Progenitor cell of endocrine pancreas (in vitro differentiated cells): ENCODE measurements at regions not wholly inside any gene's neighbourhood (a gene's known extent, or its start where the extent isn't known, plus 50 kb on each side); places are given as distances from the start of the nearest gene placed in this dataset.

Experiments
- DNase-seq: peaks from one replicate; pipeline ENCODE4 v3.0.0; 2021; ENCODE audit warnings: low spot score; ENCODE audit not compliant: unreplicated experiment
- H3K27ac Mint-ChIP-seq: 2 replicates; pipeline ENCODE4 v1.8.0; 2021; ENCODE audit warnings: mild to moderate bottlenecking, moderate library complexity, mixed read lengths
- H3K27me3 Mint-ChIP-seq: 2 replicates; pipeline ENCODE4 v1.8.0; 2021; ENCODE audit warnings: mixed read lengths
- H3K36me3 Mint-ChIP-seq: 2 replicates; pipeline ENCODE4 v1.8.0; 2022; ENCODE audit warnings: mixed read lengths; ENCODE audit not compliant: insufficient read depth
- H3K4me1 Mint-ChIP-seq: 2 replicates; pipeline ENCODE4 v1.8.0; 2021; ENCODE audit warnings: low read depth, mixed read lengths
- H3K4me3 Mint-ChIP-seq: 2 replicates; pipeline ENCODE4 v1.8.0; 2021; ENCODE audit warnings: low read depth, mild to moderate bottlenecking, moderate library complexity, mixed read lengths
- H3K9me3 Mint-ChIP-seq: 2 replicates; pipeline ENCODE4 v1.8.0; 2021; ENCODE audit warnings: low read depth, mixed read lengths
- TF ChIP-seq, protein P1 (sequence below): fragments of 200-600 bp; sonication (generic); IDR thresholded peaks from one replicate; pipeline ENCODE4 v1.5.0; 2021; ENCODE audit warnings: antibody characterized with exemption, mild to moderate bottlenecking; ENCODE audit not compliant: unreplicated experiment

- no peaks in the 10 kb centered on the region for H3K36me3 Mint-ChIP-seq
- peaks cover 2% of the 10 kb centered on the region for H3K4me1 Mint-ChIP-seq
- DNase-seq = no peak
- TF ChIP-seq, protein P1, sequence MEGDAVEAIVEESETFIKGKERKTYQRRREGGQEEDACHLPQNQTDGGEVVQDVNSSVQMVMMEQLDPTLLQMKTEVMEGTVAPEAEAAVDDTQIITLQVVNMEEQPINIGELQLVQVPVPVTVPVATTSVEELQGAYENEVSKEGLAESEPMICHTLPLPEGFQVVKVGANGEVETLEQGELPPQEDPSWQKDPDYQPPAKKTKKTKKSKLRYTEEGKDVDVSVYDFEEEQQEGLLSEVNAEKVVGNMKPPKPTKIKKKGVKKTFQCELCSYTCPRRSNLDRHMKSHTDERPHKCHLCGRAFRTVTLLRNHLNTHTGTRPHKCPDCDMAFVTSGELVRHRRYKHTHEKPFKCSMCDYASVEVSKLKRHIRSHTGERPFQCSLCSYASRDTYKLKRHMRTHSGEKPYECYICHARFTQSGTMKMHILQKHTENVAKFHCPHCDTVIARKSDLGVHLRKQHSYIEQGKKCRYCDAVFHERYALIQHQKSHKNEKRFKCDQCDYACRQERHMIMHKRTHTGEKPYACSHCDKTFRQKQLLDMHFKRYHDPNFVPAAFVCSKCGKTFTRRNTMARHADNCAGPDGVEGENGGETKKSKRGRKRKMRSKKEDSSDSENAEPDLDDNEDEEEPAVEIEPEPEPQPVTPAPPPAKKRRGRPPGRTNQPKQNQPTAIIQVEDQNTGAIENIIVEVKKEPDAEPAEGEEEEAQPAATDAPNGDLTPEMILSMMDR = no peak
- no peaks in the 10 kb centered on the region for H3K9me3 Mint-ChIP-seq
- H3K27me3 Mint-ChIP-seq = no peaks in the 10 kb centered on the region
- H3K27ac Mint-ChIP-seq = no peak overlapping the region
- H3K4me3 Mint-ChIP-seq = no peak overlapping the region
Observed at GRCh38 chr5:114702731-114703130, 340.9 kb downstream of the KCNN2 start.

GRCh38 chr5:114702136-114702535 lies 340.3 kb downstream of the KCNN2 start:
- Mint-ChIP-seq H3K9me3 (no peaks in the 10 kb centered on the region), H3K4me1 (peaks cover 2% of the 10 kb centered on the region), H3K4me3 (no peak overlapping the region), H3K27ac (peak overlapping the region; percentile 68), H3K27me3 (no peaks in the 10 kb centered on the region), H3K36me3 (no peaks in the 10 kb centered on the region)
- TF ChIP-seq, protein P1 = no peak
- no peak for DNase-seq

- Mint-ChIP-seq H3K36me3 (no peaks in the 10 kb centered on the region), H3K27me3 (no peaks in the 10 kb centered on the region), H3K4me3 (no peak overlapping the region), H3K4me1 (peaks cover 2% of the 10 kb centered on the region), H3K9me3 (no peaks in the 10 kb centered on the region), H3K27ac (no peak overlapping the region)
- TF ChIP-seq, protein P1 = no peak
- no peak for DNase-seq
Observed at GRCh38 chr5:114700823-114701222, 339.0 kb downstream of the KCNN2 start.

- Mint-ChIP-seq H3K27ac (no peak overlapping the region), H3K4me3 (no peak overlapping the region), H3K36me3 (no peaks in the 10 kb centered on the region), H3K4me1 (no peaks in the 10 kb centered on the region), H3K9me3 (peaks cover 6% of the 10 kb centered on the region), H3K27me3 (no peaks in the 10 kb centered on the region)
- TF ChIP-seq, protein P1 = no peak
- DNase-seq = no peak
Observed at GRCh38 chr5:114695292-114695904, 333.5 kb downstream of the KCNN2 start.

DNA sequence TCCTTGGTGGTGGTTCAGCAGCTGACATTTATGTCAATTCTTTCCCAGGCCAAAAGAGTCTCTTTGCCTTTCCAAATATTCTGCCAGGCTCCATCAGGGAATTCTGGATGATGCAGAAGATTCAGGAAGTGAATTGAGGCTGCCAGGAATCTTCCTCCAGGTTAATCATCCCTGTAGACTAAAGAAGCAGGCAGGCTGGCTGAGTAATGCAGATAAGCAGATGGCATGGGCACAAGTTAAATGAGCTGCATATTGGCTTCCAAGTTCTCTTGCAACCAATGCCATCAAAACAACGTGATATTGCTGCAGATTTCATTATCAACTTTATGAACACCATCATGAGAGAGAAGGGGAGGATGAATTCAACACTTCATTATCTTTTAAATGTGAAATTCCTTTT lies 324.5 kb downstream of the KCNN2 start:
- Mint-ChIP-seq H3K27ac (no peak overlapping the region), H3K36me3 (no peaks in the 10 kb centered on the region), H3K9me3 (peaks cover 3% of the 10 kb centered on the region), H3K4me3 (no peak overlapping the region), H3K27me3 (no peaks in the 10 kb centered on the region), H3K4me1 (no peaks in the 10 kb centered on the region)
- no peak for DNase-seq
- TF ChIP-seq, protein P1 = no peak
